GM23338 (cell line): ENCODE measurements at regions not wholly inside any gene's neighbourhood (a gene's known extent, or its start where the extent isn't known, plus 50 kb on each side); places are given as distances from the start of the nearest gene placed in this dataset.

Experiments used
- ATAC-seq: fragments of 200-7000 bp; cut with Tn5 transposase; 3 replicates; pipeline ENCODE4 v1.9.1; 2020
- DNase-seq: peaks from one replicate; pipeline ENCODE4 v3.0.0-alpha.2; 2015; ENCODE audit warnings: low spot score
- H2AFZ ChIP-seq: fragments of 200-600 bp; sonication (generic); 2 replicates; pipeline ENCODE4 v1.8.0; 2016; ENCODE audit warnings: antibody characterized with exemption, mild to moderate bottlenecking, moderate library complexity
- H3F3A ChIP-seq: fragments of 200-600 bp; sonication (generic); replicated peaks from 2 replicates; pipeline ENCODE4 v1.8.0; 2017; ENCODE audit warnings: antibody characterized with exemption, mixed run types, low read depth
- H3K27ac ChIP-seq: fragments of 200-600 bp; sonication (generic); 2 replicates; pipeline ENCODE4 v1.6.1; 2016; ENCODE audit warnings: low read depth
- H3K27me3 ChIP-seq: fragments of 200-600 bp; sonication (generic); 2 replicates; pipeline ENCODE4 v1.8.0; 2016; ENCODE audit warnings: mild to moderate bottlenecking, mixed run types, moderate library complexity; ENCODE audit not compliant: insufficient read depth
- H3K36me3 ChIP-seq: fragments of 200-600 bp; sonication (generic); 2 replicates; pipeline ENCODE4 v1.8.0; 2016; ENCODE audit warnings: mild to moderate bottlenecking; ENCODE audit not compliant: insufficient read depth
- H3K4me1 ChIP-seq: fragments of 200-600 bp; sonication (generic); 2 replicates; pipeline ENCODE4 v1.8.0; 2016; ENCODE audit warnings: mild to moderate bottlenecking, moderate library complexity; ENCODE audit not compliant: insufficient read depth
- H3K4me2 ChIP-seq: fragments of 200-600 bp; sonication (generic); 2 replicates; pipeline ENCODE4 v1.7.1; 2017; ENCODE audit warnings: mixed run types
- H3K4me3 ChIP-seq: fragments of 200-600 bp; sonication (generic); 2 replicates; pipeline ENCODE4 v1.6.1; 2016; ENCODE audit warnings: mixed run types
- H3K79me2 ChIP-seq: fragments of 200-600 bp; sonication (generic); replicated peaks from 2 replicates; pipeline ENCODE4 v1.8.0; 2017; ENCODE audit warnings: mild to moderate bottlenecking; ENCODE audit not compliant: insufficient read depth
- H3K9me2 ChIP-seq: fragments of 200-600 bp; sonication (generic); 2 replicates; pipeline ENCODE4 v1.8.0; 2017; ENCODE audit not compliant: insufficient read depth
- H4K20me1 ChIP-seq: fragments of 200-600 bp; sonication (generic); replicated peaks from 2 replicates; pipeline ENCODE4 v1.8.0; 2017; ENCODE audit warnings: mild to moderate bottlenecking; ENCODE audit not compliant: insufficient read depth
- H3K27ac Mint-ChIP-seq: 2 replicates; pipeline ENCODE4 v1.8.0; 2020; ENCODE audit warnings: inconsistent platforms, mild to moderate bottlenecking, moderate library complexity, mixed read lengths
- H3K27me3 Mint-ChIP-seq: 3 replicates; pipeline ENCODE4 v1.8.0; 2022; ENCODE audit warnings: low read depth, mild to moderate bottlenecking, moderate library complexity, mixed read lengths, inconsistent platforms; ENCODE audit not compliant: insufficient read depth, poor library complexity
- H3K36me3 Mint-ChIP-seq: 3 replicates; pipeline ENCODE4 v1.8.0; 2021; ENCODE audit warnings: low read depth, mild to moderate bottlenecking, inconsistent platforms, moderate library complexity, mixed read lengths
- H3K4me1 Mint-ChIP-seq: 3 replicates; pipeline ENCODE4 v1.8.0; 2020; ENCODE audit warnings: mild to moderate bottlenecking, inconsistent platforms, mixed read lengths
- H3K4me3 Mint-ChIP-seq: 3 replicates; pipeline ENCODE4 v1.8.0; 2021; ENCODE audit warnings: moderate library complexity, mild to moderate bottlenecking, inconsistent platforms, mixed read lengths
- H3K9me3 Mint-ChIP-seq: 3 replicates; pipeline ENCODE4 v1.8.0; 2020; ENCODE audit warnings: moderate library complexity, mild to moderate bottlenecking, inconsistent platforms, mixed read lengths
- CREB1 ChIP-seq: fragments of 250-450 bp; sonication (Bioruptor Pico); IDR thresholded peaks from 2 replicates; pipeline ENCODE4 v1.5.0; 2020; ENCODE audit warnings: low read depth, mild to moderate bottlenecking, moderate library complexity
- EZH2 ChIP-seq: fragments of 200-600 bp; sonication (generic); IDR thresholded peaks from one replicate; pipeline ENCODE4 v1.8.0; 2017; ENCODE audit warnings: antibody characterized with exemption, mild to moderate bottlenecking, low read depth; ENCODE audit not compliant: unreplicated experiment
- EZH2phosphoT487 ChIP-seq: fragments of 200-600 bp; sonication (generic); IDR thresholded peaks from one replicate; pipeline ENCODE4 v1.8.1; 2018; ENCODE audit warnings: antibody characterized with exemption; ENCODE audit not compliant: unreplicated experiment
- JUNB ChIP-seq: IDR thresholded peaks from one replicate; pipeline ENCODE4 v1.6.1; 2016; ENCODE audit warnings: antibody characterized with exemption; ENCODE audit not compliant: unreplicated experiment
- NANOG ChIP-seq: IDR thresholded peaks from 2 replicates; pipeline ENCODE4 v1.6.1; 2016; ENCODE audit warnings: antibody characterized with exemption, borderline replicate concordance
- POLR2AphosphoS5 ChIP-seq: IDR thresholded peaks from 2 replicates; pipeline ENCODE4 v1.6.1; 2016; ENCODE audit warnings: antibody characterized with exemption, low read depth
- STAT1 ChIP-seq: IDR thresholded peaks from one replicate; pipeline ENCODE4 v1.6.1; 2016; ENCODE audit warnings: antibody characterized with exemption; ENCODE audit not compliant: unreplicated experiment
- ZNF114 ChIP-seq: fragments of 250-450 bp; sonication (Bioruptor Pico); IDR thresholded peaks from 2 replicates; pipeline ENCODE4 v1.5.0; 2020; ENCODE audit warnings: mild to moderate bottlenecking, moderate library complexity
- ZNF331 ChIP-seq: fragments of 250-450 bp; sonication (Bioruptor Pico); IDR thresholded peaks from 2 replicates; pipeline ENCODE4 v1.5.0; 2020; ENCODE audit warnings: low read depth, mild to moderate bottlenecking, moderate library complexity
- TF ChIP-seq, protein P1 (sequence below): fragments of 250-450 bp; sonication (Bioruptor Pico); IDR thresholded peaks from 2 replicates; pipeline ENCODE4 v1.5.0; 2020; ENCODE audit warnings: mild to moderate bottlenecking, moderate library complexity
- TF ChIP-seq, protein P2 (sequence below): IDR thresholded peaks from one replicate; pipeline ENCODE4 v1.6.1; 2018; ENCODE audit warnings: antibody characterized with exemption; ENCODE audit not compliant: unreplicated experiment
- TF ChIP-seq, protein P3 (sequence below): IDR thresholded peaks from 2 replicates; pipeline ENCODE4 v1.6.1; 2016; ENCODE audit warnings: antibody characterized with exemption
- TF ChIP-seq, protein P4 (sequence below), 2 experiments: fragments of 200-600 bp in 1 of 2; sonication (generic) in 1 of 2; conservative IDR thresholded peaks; 2 replicates each; pipeline versions ENCODE4 v1.5.1 to v1.6.1; 2016 to 2017; ENCODE audit warnings: antibody characterized with exemption in 2 of 2, low read depth in 2 of 2, mild to moderate bottlenecking in 2 of 2, moderate library complexity in 1 of 2

DNA sequence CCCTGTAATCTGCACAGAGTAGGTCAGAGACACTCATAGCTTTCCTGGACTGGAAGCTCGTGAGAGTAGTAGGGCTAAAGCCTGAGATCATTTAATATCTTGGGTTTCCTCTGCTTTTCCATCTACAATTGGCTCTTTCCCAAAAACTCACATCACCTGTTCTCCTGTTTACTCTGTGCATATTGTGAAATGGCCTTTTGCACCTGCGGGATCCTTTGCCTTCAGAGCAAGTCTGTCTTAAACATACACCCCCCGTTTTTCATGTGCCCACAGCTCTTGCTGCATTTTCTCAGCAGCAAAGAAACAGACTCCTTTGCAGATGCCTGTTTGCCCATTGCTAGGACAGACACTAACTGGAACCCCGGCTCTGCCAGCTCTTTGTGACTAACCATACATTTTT, 608.3 kb upstream of the PCDH10 start:
- Histone ChIP-seq H2AFZ (no peak overlapping the region), H4K20me1 (no peaks in the 10 kb centered on the region), H3K27me3 (no peaks in the 10 kb centered on the region), H3K4me3 (no peak overlapping the region), H3K4me1 (no peaks in the 10 kb centered on the region), H3K9me2 (no peaks in the 10 kb centered on the region), H3K4me2 (no peak overlapping the region), H3K36me3 (peaks cover 8% of the 10 kb centered on the region), H3K79me2 (no peaks in the 10 kb centered on the region), H3F3A (no peaks in the 10 kb centered on the region), H3K27ac (no peak overlapping the region)
- no peaks in the 10 kb centered on the region for H3K27me3 Mint-ChIP-seq
- H3K36me3 Mint-ChIP-seq: peaks cover 20% of the 10 kb centered on the region
- H3K9me3 Mint-ChIP-seq: peaks cover 11% of the 10 kb centered on the region
- DNase-seq (no peak), ATAC-seq (no peak)
- H3K27ac Mint-ChIP-seq: no peak overlapping the region
- no peaks in the 10 kb centered on the region for H3K4me1 Mint-ChIP-seq
- no peak overlapping the region for H3K4me3 Mint-ChIP-seq
- TF ChIP-seq, protein P1, sequence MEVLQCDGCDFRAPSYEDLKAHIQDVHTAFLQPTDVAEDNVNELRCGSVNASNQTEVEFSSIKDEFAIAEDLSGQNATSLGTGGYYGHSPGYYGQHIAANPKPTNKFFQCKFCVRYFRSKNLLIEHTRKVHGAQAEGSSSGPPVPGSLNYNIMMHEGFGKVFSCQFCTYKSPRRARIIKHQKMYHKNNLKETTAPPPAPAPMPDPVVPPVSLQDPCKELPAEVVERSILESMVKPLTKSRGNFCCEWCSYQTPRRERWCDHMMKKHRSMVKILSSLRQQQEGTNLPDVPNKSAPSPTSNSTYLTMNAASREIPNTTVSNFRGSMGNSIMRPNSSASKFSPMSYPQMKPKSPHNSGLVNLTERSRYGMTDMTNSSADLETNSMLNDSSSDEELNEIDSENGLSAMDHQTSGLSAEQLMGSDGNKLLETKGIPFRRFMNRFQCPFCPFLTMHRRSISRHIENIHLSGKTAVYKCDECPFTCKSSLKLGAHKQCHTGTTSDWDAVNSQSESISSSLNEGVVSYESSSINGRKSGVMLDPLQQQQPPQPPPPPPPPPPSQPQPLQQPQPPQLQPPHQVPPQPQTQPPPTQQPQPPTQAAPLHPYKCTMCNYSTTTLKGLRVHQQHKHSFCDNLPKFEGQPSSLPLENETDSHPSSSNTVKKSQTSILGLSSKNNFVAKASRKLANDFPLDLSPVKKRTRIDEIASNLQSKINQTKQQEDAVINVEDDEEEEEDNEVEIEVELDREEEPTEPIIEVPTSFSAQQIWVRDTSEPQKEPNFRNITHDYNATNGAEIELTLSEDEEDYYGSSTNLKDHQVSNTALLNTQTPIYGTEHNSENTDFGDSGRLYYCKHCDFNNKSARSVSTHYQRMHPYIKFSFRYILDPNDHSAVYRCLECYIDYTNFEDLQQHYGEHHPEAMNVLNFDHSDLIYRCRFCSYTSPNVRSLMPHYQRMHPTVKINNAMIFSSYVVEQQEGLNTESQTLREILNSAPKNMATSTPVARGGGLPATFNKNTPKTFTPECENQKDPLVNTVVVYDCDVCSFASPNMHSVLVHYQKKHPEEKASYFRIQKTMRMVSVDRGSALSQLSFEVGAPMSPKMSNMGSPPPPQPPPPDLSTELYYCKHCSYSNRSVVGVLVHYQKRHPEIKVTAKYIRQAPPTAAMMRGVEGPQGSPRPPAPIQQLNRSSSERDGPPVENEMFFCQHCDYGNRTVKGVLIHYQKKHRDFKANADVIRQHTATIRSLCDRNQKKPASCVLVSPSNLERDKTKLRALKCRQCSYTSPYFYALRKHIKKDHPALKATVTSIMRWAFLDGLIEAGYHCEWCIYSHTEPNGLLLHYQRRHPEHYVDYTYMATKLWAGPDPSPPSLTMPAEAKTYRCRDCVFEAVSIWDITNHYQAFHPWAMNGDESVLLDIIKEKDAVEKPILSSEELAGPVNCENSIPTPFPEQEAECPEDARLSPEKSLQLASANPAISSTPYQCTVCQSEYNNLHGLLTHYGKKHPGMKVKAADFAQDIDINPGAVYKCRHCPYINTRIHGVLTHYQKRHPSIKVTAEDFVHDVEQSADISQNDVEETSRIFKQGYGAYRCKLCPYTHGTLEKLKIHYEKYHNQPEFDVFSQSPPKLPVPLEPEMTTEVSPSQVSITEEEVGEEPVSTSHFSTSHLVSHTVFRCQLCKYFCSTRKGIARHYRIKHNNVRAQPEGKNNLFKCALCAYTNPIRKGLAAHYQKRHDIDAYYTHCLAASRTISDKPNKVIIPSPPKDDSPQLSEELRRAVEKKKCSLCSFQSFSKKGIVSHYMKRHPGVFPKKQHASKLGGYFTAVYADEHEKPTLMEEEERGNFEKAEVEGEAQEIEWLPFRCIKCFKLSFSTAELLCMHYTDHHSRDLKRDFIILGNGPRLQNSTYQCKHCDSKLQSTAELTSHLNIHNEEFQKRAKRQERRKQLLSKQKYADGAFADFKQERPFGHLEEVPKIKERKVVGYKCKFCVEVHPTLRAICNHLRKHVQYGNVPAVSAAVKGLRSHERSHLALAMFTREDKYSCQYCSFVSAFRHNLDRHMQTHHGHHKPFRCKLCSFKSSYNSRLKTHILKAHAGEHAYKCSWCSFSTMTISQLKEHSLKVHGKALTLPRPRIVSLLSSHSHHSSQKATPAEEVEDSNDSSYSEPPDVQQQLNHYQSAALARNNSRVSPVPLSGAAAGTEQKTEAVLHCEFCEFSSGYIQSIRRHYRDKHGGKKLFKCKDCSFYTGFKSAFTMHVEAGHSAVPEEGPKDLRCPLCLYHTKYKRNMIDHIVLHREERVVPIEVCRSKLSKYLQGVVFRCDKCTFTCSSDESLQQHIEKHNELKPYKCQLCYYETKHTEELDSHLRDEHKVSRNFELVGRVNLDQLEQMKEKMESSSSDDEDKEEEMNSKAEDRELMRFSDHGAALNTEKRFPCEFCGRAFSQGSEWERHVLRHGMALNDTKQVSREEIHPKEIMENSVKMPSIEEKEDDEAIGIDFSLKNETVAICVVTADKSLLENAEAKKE: no peak
- TF ChIP-seq ZNF114 (CRISPR knock-in tag) (no peak), JUNB (no peak), CREB1 (CRISPR knock-in tag) (no peak), EZH2 (no peak), ZNF331 (no peak), POLR2AphosphoS5 (no peak), NANOG (no peak), STAT1 (no peak), EZH2phosphoT487 (no peak)
- TF ChIP-seq, protein P2, sequence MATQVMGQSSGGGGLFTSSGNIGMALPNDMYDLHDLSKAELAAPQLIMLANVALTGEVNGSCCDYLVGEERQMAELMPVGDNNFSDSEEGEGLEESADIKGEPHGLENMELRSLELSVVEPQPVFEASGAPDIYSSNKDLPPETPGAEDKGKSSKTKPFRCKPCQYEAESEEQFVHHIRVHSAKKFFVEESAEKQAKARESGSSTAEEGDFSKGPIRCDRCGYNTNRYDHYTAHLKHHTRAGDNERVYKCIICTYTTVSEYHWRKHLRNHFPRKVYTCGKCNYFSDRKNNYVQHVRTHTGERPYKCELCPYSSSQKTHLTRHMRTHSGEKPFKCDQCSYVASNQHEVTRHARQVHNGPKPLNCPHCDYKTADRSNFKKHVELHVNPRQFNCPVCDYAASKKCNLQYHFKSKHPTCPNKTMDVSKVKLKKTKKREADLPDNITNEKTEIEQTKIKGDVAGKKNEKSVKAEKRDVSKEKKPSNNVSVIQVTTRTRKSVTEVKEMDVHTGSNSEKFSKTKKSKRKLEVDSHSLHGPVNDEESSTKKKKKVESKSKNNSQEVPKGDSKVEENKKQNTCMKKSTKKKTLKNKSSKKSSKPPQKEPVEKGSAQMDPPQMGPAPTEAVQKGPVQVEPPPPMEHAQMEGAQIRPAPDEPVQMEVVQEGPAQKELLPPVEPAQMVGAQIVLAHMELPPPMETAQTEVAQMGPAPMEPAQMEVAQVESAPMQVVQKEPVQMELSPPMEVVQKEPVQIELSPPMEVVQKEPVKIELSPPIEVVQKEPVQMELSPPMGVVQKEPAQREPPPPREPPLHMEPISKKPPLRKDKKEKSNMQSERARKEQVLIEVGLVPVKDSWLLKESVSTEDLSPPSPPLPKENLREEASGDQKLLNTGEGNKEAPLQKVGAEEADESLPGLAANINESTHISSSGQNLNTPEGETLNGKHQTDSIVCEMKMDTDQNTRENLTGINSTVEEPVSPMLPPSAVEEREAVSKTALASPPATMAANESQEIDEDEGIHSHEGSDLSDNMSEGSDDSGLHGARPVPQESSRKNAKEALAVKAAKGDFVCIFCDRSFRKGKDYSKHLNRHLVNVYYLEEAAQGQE: no peak
- TF ChIP-seq, protein P3, sequence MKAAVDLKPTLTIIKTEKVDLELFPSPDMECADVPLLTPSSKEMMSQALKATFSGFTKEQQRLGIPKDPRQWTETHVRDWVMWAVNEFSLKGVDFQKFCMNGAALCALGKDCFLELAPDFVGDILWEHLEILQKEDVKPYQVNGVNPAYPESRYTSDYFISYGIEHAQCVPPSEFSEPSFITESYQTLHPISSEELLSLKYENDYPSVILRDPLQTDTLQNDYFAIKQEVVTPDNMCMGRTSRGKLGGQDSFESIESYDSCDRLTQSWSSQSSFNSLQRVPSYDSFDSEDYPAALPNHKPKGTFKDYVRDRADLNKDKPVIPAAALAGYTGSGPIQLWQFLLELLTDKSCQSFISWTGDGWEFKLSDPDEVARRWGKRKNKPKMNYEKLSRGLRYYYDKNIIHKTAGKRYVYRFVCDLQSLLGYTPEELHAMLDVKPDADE: no peak
- TF ChIP-seq, protein P4, sequence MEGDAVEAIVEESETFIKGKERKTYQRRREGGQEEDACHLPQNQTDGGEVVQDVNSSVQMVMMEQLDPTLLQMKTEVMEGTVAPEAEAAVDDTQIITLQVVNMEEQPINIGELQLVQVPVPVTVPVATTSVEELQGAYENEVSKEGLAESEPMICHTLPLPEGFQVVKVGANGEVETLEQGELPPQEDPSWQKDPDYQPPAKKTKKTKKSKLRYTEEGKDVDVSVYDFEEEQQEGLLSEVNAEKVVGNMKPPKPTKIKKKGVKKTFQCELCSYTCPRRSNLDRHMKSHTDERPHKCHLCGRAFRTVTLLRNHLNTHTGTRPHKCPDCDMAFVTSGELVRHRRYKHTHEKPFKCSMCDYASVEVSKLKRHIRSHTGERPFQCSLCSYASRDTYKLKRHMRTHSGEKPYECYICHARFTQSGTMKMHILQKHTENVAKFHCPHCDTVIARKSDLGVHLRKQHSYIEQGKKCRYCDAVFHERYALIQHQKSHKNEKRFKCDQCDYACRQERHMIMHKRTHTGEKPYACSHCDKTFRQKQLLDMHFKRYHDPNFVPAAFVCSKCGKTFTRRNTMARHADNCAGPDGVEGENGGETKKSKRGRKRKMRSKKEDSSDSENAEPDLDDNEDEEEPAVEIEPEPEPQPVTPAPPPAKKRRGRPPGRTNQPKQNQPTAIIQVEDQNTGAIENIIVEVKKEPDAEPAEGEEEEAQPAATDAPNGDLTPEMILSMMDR (conservative IDR thresholded peaks at IDR 0.05; ENCODE audit: low read depth in 2 of 2): no peak
